Gastrocnemius medialis (tissue), 4 donors: ENCODE measurements at regions not wholly inside any gene's neighbourhood (a gene's known extent, or its start where the extent isn't known, plus 50 kb on each side); places are given as distances from the start of the nearest gene placed in this dataset.

Experiments used
- CTCF ChIP-seq, 5 experiments: fragments of 450-650 bp in 3 of 5; fragments of 200-600 bp in 2 of 5; sonication (generic) in 2 of 5; IDR thresholded peaks in 4 of 5; conservative IDR thresholded peaks in 1 of 5; 1 replicate in 4 of 5; 2 replicates in 1 of 5; pipeline ENCODE4 v1.5.1; 2016 to 2019; ENCODE audit warnings: antibody characterized with exemption in 5 of 5, mild to moderate bottlenecking in 3 of 5, moderate library complexity in 3 of 5
- POLR2A ChIP-seq, 2 donors: fragments of 450-650 bp; IDR thresholded peaks; one replicate each; pipeline ENCODE4 v1.6.1; 2017; ENCODE audit warnings: antibody characterized with exemption in 2 of 2, mild to moderate bottlenecking in 2 of 2, moderate library complexity in 2 of 2

GRCh38 chr11:70808686-70809375, 410.5 kb downstream of the CTTN start:
- TF ChIP-seq CTCF (IDR thresholded peaks at IDR 0.05 in 4 of 5, conservative IDR thresholded peaks at IDR 0.05 in 1 of 5) (no peak), POLR2A (IDR thresholded peaks at IDR 0.05) (no peak)
